ENCODE measurements at regions not wholly inside any gene's neighbourhood (a gene's known extent, or its start where the extent isn't known, plus 50 kb on each side); places are given as distances from the start of the nearest gene placed in this dataset.

GRCh38 chr2:64220894-64221617, 76.8 kb upstream of the PELI1 start:
- H4K20me1 ChIP-seq (replicated peaks; ENCODE audit: insufficient read depth): no peaks in the 10 kb centered on the region
- Mint-ChIP-seq H3K9me3 (no peaks in the 10 kb centered on the region), H3K4me3 (no peak overlapping the region), H3K27ac (no peak overlapping the region), H3K27me3 (ENCODE audit: insufficient read depth, low read depth, poor library complexity) (no peaks in the 10 kb centered on the region), H3K4me1 (peaks cover 38% of the 10 kb centered on the region), H3K36me3 (ENCODE audit: low read depth) (peaks cover 3% of the 10 kb centered on the region; the same call in 1 of the 3 replicates)
- H3K4me3 ChIP-seq: no peak overlapping the region
- no peak for ATAC-seq
- 0 out of 2 replicates have a peak overlapping the region, but pooled peaks have one; percentile 72 for H3K4me2 ChIP-seq
- H3K79me2 ChIP-seq (replicated peaks; ENCODE audit: insufficient read depth): no peaks in the 10 kb centered on the region
- H3K27me3 ChIP-seq (ENCODE audit: insufficient read depth): no peaks in the 10 kb centered on the region
- TF ChIP-seq POLR2AphosphoS5 (IDR thresholded peaks at IDR 0.05; ENCODE audit: low read depth) (no peak), EZH2phosphoT487 (IDR thresholded peaks at IDR 0.05; ENCODE audit: unreplicated experiment) (no peak)
- peaks cover 41% of the 10 kb centered on the region for H3K4me1 ChIP-seq (ENCODE audit: insufficient read depth)
- no peak overlapping the region for H2AFZ ChIP-seq
- H3F3A ChIP-seq (replicated peaks; ENCODE audit: low read depth): 0 out of 2 replicates have a peak, but pooled peaks cover 4% of the 10 kb centered on the region
- H3K9me2 ChIP-seq (ENCODE audit: insufficient read depth): no peaks in the 10 kb centered on the region
- no peak overlapping the region for H3K27ac ChIP-seq (ENCODE audit: low read depth)
- DNase-seq (ENCODE audit: low spot score): no peak
- H3K36me3 ChIP-seq (ENCODE audit: insufficient read depth): no peaks in the 10 kb centered on the region

DNA sequence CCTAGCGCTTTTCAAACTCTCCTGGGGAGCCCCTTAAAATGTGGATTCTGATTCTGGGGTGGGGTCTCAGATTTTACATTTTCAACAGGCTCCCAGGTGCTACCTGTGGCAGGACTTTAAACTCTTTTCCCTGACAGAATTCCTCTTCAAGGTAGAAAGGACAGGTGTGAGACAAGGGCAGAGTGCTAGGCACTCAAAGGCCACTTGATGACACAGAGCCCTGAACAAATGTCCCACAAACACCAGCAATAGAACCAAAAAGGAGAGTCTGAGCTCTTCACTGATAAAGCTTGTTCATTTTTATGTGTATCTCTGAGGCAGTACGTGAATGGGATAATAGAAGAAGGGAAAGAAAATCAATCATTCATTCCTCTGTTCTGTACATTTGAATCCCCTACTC, 77.7 kb upstream of the PELI1 start:
- no peaks in the 10 kb centered on the region for H3K27me3 Mint-ChIP-seq (ENCODE audit: insufficient read depth, low read depth, poor library complexity)
- ATAC-seq: no peak
- H3K27ac ChIP-seq (ENCODE audit: low read depth): no peak overlapping the region

DNA sequence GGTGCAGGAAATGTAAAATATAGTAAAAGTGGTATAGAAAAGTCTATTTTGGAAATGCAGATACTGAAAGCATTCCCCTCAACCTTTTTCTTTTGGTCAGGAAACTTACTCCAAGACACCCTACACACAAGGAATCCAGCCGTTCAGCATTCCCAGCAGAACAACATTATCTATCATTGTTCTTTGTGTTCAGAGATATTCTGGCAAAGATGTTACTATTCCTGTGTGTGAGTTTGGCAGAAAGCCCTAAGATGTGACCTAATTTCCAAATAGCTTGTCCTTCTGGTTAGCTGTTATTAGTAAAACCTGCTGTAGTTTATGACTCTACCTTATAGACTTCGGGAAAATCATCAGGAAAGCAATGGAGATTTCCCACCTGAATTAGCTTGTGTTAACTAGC, 78.1 kb upstream of the PELI1 start:
- Histone ChIP-seq H2AFZ (no peak overlapping the region), H3K36me3 (ENCODE audit: insufficient read depth) (no peaks in the 10 kb centered on the region), H4K20me1 (replicated peaks; ENCODE audit: insufficient read depth) (no peaks in the 10 kb centered on the region), H3F3A (replicated peaks; ENCODE audit: low read depth) (0 out of 2 replicates have a peak, but pooled peaks cover 6% of the 10 kb centered on the region), H3K27me3 (ENCODE audit: insufficient read depth) (no peaks in the 10 kb centered on the region), H3K4me2 (no peak overlapping the region), H3K4me3 (no peak overlapping the region), H3K4me1 (ENCODE audit: insufficient read depth) (peaks cover 52% of the 10 kb centered on the region), H3K27ac (ENCODE audit: low read depth) (no peak overlapping the region), H3K9me2 (ENCODE audit: insufficient read depth) (no peaks in the 10 kb centered on the region), H3K79me2 (replicated peaks; ENCODE audit: insufficient read depth) (no peaks in the 10 kb centered on the region)
- peaks cover 46% of the 10 kb centered on the region for H3K4me1 Mint-ChIP-seq
- no peaks in the 10 kb centered on the region for H3K36me3 Mint-ChIP-seq (ENCODE audit: low read depth)
- no peaks in the 10 kb centered on the region for H3K9me3 Mint-ChIP-seq
- no peak overlapping the region for H3K27ac Mint-ChIP-seq
- no peak for TF ChIP-seq JUNB (IDR thresholded peaks at IDR 0.05; ENCODE audit: unreplicated experiment)
- TF ChIP-seq STAT1 (IDR thresholded peaks at IDR 0.05; ENCODE audit: unreplicated experiment): no peak
- TF ChIP-seq EZH2phosphoT487 (IDR thresholded peaks at IDR 0.05; ENCODE audit: unreplicated experiment): no peak
- TF ChIP-seq POLR2AphosphoS5 (IDR thresholded peaks at IDR 0.05; ENCODE audit: low read depth): no peak
- ATAC-seq: no peak
- DNase-seq (ENCODE audit: low spot score): no peak
- no peaks in the 10 kb centered on the region for H3K27me3 Mint-ChIP-seq (ENCODE audit: insufficient read depth, low read depth, poor library complexity)
- no peak overlapping the region for H3K4me3 Mint-ChIP-seq

More for the DNA sequence above, 77.7 kb upstream of the PELI1 start:
- DNase-seq (ENCODE audit: low spot score): no peak
- Mint-ChIP-seq H3K4me1 (peaks cover 42% of the 10 kb centered on the region), H3K4me3 (no peak overlapping the region), H3K27ac (no peak overlapping the region), H3K36me3 (ENCODE audit: low read depth) (no peaks in the 10 kb centered on the region), H3K9me3 (no peaks in the 10 kb centered on the region)
- no peak overlapping the region for H3K4me2 ChIP-seq
- H3K9me2 ChIP-seq (ENCODE audit: insufficient read depth): no peaks in the 10 kb centered on the region
- no peaks in the 10 kb centered on the region for H3K27me3 ChIP-seq (ENCODE audit: insufficient read depth)
- no peaks in the 10 kb centered on the region for H4K20me1 ChIP-seq (replicated peaks; ENCODE audit: insufficient read depth)
- no peaks in the 10 kb centered on the region for H3K79me2 ChIP-seq (replicated peaks; ENCODE audit: insufficient read depth)
- TF ChIP-seq CREB1 (CRISPR knock-in tag; IDR thresholded peaks at IDR 0.05; ENCODE audit: low read depth): no peak
- no peak overlapping the region for H2AFZ ChIP-seq
- H3K4me1 ChIP-seq (ENCODE audit: insufficient read depth): peaks cover 48% of the 10 kb centered on the region
- 0 out of 2 replicates have a peak, but pooled peaks cover 4% of the 10 kb centered on the region for H3F3A ChIP-seq (replicated peaks; ENCODE audit: low read depth)
- no peaks in the 10 kb centered on the region for H3K36me3 ChIP-seq (ENCODE audit: insufficient read depth)
- no peak overlapping the region for H3K4me3 ChIP-seq

Measured in GM23338 (cell line).